ENCODE measurements at regions not wholly inside any gene's neighbourhood (a gene's known extent, or its start where the extent isn't known, plus 50 kb on each side); places are given as distances from the start of the nearest gene placed in this dataset.

GRCh38 chr2:121148481-121148880, 136.5 kb downstream of the TFCP2L1 start (continued):
- TF ChIP-seq CTCF (IDR thresholded peaks at IDR 0.05) (no peak), ETV6 (CRISPR knock-in tag; IDR thresholded peaks at IDR 0.05) (no peak), USF1 (CRISPR knock-in tag; IDR thresholded peaks at IDR 0.05) (no peak), ZNF232 (CRISPR knock-in tag; IDR thresholded peaks at IDR 0.05) (no peak), ZNF138 (CRISPR knock-in tag; conservative IDR thresholded peaks at IDR 0.05) (no peak), RELA (CRISPR knock-in tag; IDR thresholded peaks at IDR 0.05; ENCODE audit: borderline replicate concordance) (no peak), MXD4 (CRISPR knock-in tag; IDR thresholded peaks at IDR 0.05; ENCODE audit: borderline replicate concordance) (no peak), MYBL2 (CRISPR knock-in tag; IDR thresholded peaks at IDR 0.05) (no peak), ATF6 (CRISPR knock-in tag; IDR thresholded peaks at IDR 0.05) (no peak), E2F4 (CRISPR knock-in tag; IDR thresholded peaks at IDR 0.05; ENCODE audit: borderline replicate concordance, low read depth) (no peak), USF2 (CRISPR knock-in tag; IDR thresholded peaks at IDR 0.05) (no peak), ZBTB43 (CRISPR knock-in tag; IDR thresholded peaks at IDR 0.05) (no peak)

GRCh38 chr2:121149384-121149783, 135.6 kb downstream of the TFCP2L1 start:
- Mint-ChIP-seq H3K9me3 (no peaks in the 10 kb centered on the region), H3K27me3 (ENCODE audit: low read depth) (no peaks in the 10 kb centered on the region), H3K27ac (no peak overlapping the region), H3K36me3 (no peaks in the 10 kb centered on the region), H3K4me1 (no peaks in the 10 kb centered on the region), H3K4me3 (no peak overlapping the region)
- ChIA-PET CTCF (interaction anchor here (3.5 kb wide), 1 partner anchor 21 kb away, joined by 15 read pairs; no protein-coding TSS in a partner anchor), POLR2A (no interaction called here)
- DNase-seq (ENCODE audit: low spot score) (no peak), ATAC-seq (no peak)
- TF ChIP-seq PRDM15 (CRISPR knock-in tag; IDR thresholded peaks at IDR 0.05) (no peak), JUN (CRISPR knock-in tag; IDR thresholded peaks at IDR 0.05) (no peak), SMAD3 (CRISPR knock-in tag; IDR thresholded peaks at IDR 0.05; ENCODE audit: borderline replicate concordance) (no peak), ZNF396 (CRISPR knock-in tag; IDR thresholded peaks at IDR 0.05; ENCODE audit: borderline replicate concordance) (no peak), CTCF (IDR thresholded peaks at IDR 0.05) (no peak), RELA (CRISPR knock-in tag; IDR thresholded peaks at IDR 0.05; ENCODE audit: borderline replicate concordance) (no peak), MLX (CRISPR knock-in tag; IDR thresholded peaks at IDR 0.05) (no peak)
